ENCODE measurements at regions not wholly inside any gene's neighbourhood (a gene's known extent, or its start where the extent isn't known, plus 50 kb on each side); places are given as distances from the start of the nearest gene placed in this dataset.

DNA sequence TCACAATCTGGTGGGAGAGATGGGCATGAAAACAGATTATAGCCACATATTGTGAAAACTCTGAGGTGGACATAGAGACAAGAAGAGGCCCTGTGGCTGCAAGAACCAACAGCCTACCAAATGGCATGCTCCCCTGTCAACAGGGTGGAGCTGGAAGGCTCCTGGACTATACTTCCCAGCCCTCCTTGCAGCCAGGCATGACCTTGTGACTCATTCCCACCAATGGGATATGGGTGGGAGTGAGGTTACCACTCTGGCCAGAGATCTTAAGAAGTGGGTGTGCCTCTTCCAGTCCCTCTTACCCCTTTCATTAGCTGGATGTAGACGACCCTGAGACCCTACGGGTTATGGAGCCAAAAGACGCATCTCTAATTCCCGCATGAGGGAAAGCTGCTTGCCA lies 126.4 kb upstream of the ZBED5 start:
- TF ChIP-seq, protein P1, sequence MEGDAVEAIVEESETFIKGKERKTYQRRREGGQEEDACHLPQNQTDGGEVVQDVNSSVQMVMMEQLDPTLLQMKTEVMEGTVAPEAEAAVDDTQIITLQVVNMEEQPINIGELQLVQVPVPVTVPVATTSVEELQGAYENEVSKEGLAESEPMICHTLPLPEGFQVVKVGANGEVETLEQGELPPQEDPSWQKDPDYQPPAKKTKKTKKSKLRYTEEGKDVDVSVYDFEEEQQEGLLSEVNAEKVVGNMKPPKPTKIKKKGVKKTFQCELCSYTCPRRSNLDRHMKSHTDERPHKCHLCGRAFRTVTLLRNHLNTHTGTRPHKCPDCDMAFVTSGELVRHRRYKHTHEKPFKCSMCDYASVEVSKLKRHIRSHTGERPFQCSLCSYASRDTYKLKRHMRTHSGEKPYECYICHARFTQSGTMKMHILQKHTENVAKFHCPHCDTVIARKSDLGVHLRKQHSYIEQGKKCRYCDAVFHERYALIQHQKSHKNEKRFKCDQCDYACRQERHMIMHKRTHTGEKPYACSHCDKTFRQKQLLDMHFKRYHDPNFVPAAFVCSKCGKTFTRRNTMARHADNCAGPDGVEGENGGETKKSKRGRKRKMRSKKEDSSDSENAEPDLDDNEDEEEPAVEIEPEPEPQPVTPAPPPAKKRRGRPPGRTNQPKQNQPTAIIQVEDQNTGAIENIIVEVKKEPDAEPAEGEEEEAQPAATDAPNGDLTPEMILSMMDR (conservative IDR thresholded peaks at IDR 0.05) = no peak
- TF ChIP-seq ZFX (IDR thresholded peaks at IDR 0.05) = no peak
